Osteoblast (primary cell): ENCODE measurements at regions not wholly inside any gene's neighbourhood (a gene's known extent, or its start where the extent isn't known, plus 50 kb on each side); places are given as distances from the start of the nearest gene placed in this dataset.

Source experiments
- DNase-seq: peaks from one replicate; pipeline ENCODE4 v3.0.0; 2011; ENCODE audit warnings: low spot score, mixed read lengths; ENCODE audit not compliant: insufficient read length; ENCODE audit errors: missing footprints
- H2AFZ ChIP-seq: 2 replicates; pipeline ENCODE4 v1.6.0; 2011; ENCODE audit warnings: mild to moderate bottlenecking, low read length
- H3K27ac ChIP-seq: 2 replicates; pipeline ENCODE4 v1.5.1; 2011; ENCODE audit warnings: mild to moderate bottlenecking, low read depth, low read length, moderate library complexity
- H3K27me3 ChIP-seq: 2 replicates; pipeline ENCODE4 v1.6.0; 2012; ENCODE audit warnings: mild to moderate bottlenecking, control low read depth, inconsistent platforms, low read length, moderate library complexity; ENCODE audit not compliant: insufficient read depth
- H3K36me3 ChIP-seq: 2 replicates; pipeline ENCODE4 v1.5.1; 2011; ENCODE audit warnings: mild to moderate bottlenecking, low read length, control low read depth, moderate library complexity; ENCODE audit not compliant: insufficient read depth
- H3K4me1 ChIP-seq: 2 replicates; pipeline ENCODE4 v1.5.1; 2011; ENCODE audit warnings: mild to moderate bottlenecking, low read length, control low read depth, moderate library complexity; ENCODE audit not compliant: insufficient read depth
- H3K4me2 ChIP-seq: 2 replicates; pipeline ENCODE4 v1.6.0; 2011; ENCODE audit warnings: mild to moderate bottlenecking, low read length; ENCODE audit not compliant: insufficient read depth
- H3K4me3 ChIP-seq: fragments of 200-600 bp; sonication (generic); 3 replicates; pipeline ENCODE4 v1.5.1; 2012; ENCODE audit warnings: mild to moderate bottlenecking, low read length, inconsistent platforms; ENCODE audit not compliant: insufficient read depth
- H3K79me2 ChIP-seq: 2 replicates; pipeline ENCODE4 v1.6.0; 2012; ENCODE audit warnings: mild to moderate bottlenecking, low read length, control low read depth, inconsistent platforms; ENCODE audit not compliant: insufficient read depth
- H3K9me3 ChIP-seq: 2 replicates; pipeline ENCODE4 v1.5.1; 2011; ENCODE audit warnings: low read depth, low read length, control low read depth
- H4K20me1 ChIP-seq: 2 replicates; pipeline ENCODE4 v1.6.0; 2012; ENCODE audit warnings: mild to moderate bottlenecking, low read length, control low read depth; ENCODE audit not compliant: insufficient read depth
- TF ChIP-seq, protein P1 (sequence below): IDR thresholded peaks from 2 replicates; pipeline ENCODE4 v1.5.1; 2011; ENCODE audit warnings: mild to moderate bottlenecking, low read depth, low read length, moderate library complexity; ENCODE audit errors: extremely low read depth

DNA sequence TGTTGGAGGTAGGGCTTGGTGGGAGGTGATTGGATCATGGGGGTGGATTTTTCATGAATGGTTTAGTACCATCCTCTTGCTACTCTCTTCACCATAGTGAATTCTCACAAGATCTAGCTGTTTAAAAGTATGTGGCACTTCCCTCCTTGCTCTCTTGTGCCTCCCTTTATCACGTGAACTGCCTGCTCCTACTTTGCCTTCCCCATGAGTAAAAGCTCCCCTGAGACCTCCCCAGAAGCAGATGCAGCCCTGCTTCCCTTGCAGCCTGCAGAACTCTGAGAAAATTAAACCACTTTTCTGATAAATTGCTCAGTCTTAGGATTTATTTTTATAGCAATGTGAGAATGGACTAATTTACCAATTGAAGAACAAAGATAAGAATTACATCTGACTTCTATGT lies 223.1 kb downstream of the RNF144A start:
- H4K20me1 ChIP-seq: no peaks in the 10 kb centered on the region
- TF ChIP-seq, protein P1, sequence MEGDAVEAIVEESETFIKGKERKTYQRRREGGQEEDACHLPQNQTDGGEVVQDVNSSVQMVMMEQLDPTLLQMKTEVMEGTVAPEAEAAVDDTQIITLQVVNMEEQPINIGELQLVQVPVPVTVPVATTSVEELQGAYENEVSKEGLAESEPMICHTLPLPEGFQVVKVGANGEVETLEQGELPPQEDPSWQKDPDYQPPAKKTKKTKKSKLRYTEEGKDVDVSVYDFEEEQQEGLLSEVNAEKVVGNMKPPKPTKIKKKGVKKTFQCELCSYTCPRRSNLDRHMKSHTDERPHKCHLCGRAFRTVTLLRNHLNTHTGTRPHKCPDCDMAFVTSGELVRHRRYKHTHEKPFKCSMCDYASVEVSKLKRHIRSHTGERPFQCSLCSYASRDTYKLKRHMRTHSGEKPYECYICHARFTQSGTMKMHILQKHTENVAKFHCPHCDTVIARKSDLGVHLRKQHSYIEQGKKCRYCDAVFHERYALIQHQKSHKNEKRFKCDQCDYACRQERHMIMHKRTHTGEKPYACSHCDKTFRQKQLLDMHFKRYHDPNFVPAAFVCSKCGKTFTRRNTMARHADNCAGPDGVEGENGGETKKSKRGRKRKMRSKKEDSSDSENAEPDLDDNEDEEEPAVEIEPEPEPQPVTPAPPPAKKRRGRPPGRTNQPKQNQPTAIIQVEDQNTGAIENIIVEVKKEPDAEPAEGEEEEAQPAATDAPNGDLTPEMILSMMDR: no peak
- DNase-seq: no peak
- H3K4me3 ChIP-seq: no peak overlapping the region
- no peaks in the 10 kb centered on the region for H3K36me3 ChIP-seq
- H3K4me2 ChIP-seq: no peak overlapping the region
- H3K27me3 ChIP-seq: no peaks in the 10 kb centered on the region
- H2AFZ ChIP-seq: no peak overlapping the region
- H3K4me1 ChIP-seq: no peaks in the 10 kb centered on the region
- no peaks in the 10 kb centered on the region for H3K9me3 ChIP-seq
- H3K27ac ChIP-seq: no peak overlapping the region
- no peaks in the 10 kb centered on the region for H3K79me2 ChIP-seq

DNA sequence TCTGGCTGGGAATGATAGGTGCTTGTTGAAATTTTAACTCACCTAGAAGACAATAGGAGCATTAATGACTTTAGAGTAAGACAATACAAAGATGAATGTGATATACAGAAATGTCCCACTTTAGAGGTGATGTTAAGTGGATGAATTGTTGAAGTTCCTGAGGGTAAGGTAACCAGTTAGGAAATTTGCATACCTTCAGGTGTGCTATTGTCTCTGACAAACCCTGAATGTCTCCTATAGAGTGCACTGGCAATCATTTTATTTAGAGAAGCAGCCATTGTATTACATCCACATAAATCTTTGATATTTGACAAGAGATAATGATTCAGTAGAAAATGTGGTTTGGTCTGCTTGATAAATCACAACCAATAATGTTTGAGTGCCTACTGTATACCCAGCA lies 228.5 kb downstream of the RNF144A start:
- Histone ChIP-seq H2AFZ (no peak overlapping the region), H3K36me3 (no peaks in the 10 kb centered on the region), H3K4me2 (no peak overlapping the region), H4K20me1 (no peaks in the 10 kb centered on the region), H3K4me3 (no peak overlapping the region), H3K4me1 (no peaks in the 10 kb centered on the region), H3K9me3 (no peaks in the 10 kb centered on the region), H3K79me2 (no peaks in the 10 kb centered on the region), H3K27ac (no peak overlapping the region), H3K27me3 (no peaks in the 10 kb centered on the region)
- TF ChIP-seq, protein P1: no peak
- DNase-seq: peak; percentile 57

DNA sequence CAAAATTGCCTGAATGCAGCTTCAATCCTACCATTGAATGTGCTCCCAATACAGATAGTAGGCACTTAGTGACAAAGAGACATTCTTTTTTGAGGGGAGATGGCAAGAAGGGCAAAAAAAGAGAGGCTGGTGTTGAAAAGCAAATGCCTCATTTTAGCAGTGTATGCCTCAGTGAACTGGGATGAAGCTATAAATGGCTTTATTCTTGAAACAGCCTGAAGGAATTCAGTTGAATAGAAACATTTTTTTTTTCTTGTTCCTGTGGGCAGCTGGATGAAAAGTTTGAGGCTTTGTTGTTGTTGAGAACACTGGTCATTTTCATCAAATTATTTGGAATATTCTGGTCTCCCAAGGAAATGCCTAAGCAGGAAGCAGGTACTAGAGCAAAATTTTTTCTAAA lies 228.9 kb downstream of the RNF144A start:
- no peaks in the 10 kb centered on the region for H3K27me3 ChIP-seq
- H3K4me3 ChIP-seq: no peak overlapping the region
- TF ChIP-seq, protein P1: no peak
- H3K36me3 ChIP-seq: no peaks in the 10 kb centered on the region
- H3K27ac ChIP-seq: no peak overlapping the region
- no peaks in the 10 kb centered on the region for H4K20me1 ChIP-seq
- H3K9me3 ChIP-seq: no peaks in the 10 kb centered on the region
- no peak overlapping the region for H3K4me2 ChIP-seq
- H3K4me1 ChIP-seq: no peaks in the 10 kb centered on the region
- H2AFZ ChIP-seq: no peak overlapping the region
- no peak for DNase-seq
- H3K79me2 ChIP-seq: no peaks in the 10 kb centered on the region

DNA sequence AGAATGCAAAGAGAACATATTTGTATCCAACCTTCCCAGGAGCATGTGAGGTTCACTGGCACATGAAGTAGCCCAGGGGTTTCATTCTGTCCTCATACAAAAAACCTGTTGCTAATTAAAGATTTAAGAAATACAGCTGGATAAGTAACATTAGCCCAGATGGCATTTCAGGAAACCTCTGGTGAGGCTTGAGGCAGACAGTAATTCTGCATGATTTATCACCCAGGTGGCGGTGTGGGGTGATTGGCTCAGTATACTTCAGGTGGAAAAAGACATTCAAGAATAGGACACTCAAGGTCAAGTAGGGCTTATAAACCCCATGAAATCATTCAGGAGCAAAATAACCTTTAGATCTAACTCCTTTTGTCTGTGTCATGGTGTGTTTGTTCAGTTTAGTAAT lies 237.4 kb downstream of the RNF144A start:
- H3K4me1 ChIP-seq: no peaks in the 10 kb centered on the region
- no peaks in the 10 kb centered on the region for H3K36me3 ChIP-seq
- H4K20me1 ChIP-seq: no peaks in the 10 kb centered on the region
- no peak overlapping the region for H2AFZ ChIP-seq
- H3K4me3 ChIP-seq: no peak overlapping the region
- H3K4me2 ChIP-seq: no peak overlapping the region
- no peaks in the 10 kb centered on the region for H3K9me3 ChIP-seq
- TF ChIP-seq, protein P1: no peak
- DNase-seq: no peak
- H3K27ac ChIP-seq: no peak overlapping the region
- no peaks in the 10 kb centered on the region for H3K27me3 ChIP-seq
- H3K79me2 ChIP-seq: no peaks in the 10 kb centered on the region
